Globus pallidus (tissue), 1 donor: ENCODE measurements at regions not wholly inside any gene's neighbourhood (a gene's known extent, or its start where the extent isn't known, plus 50 kb on each side); places are given as distances from the start of the nearest gene placed in this dataset.
A peak's percentile ranks its signal among the peaks of the same experiment; 100 is the strongest.
"Not testable (repeated sequence)": the region's sequence is repeated elsewhere in the genome, so short reads cannot be mapped to it uniquely, and the experiment has no call there.

Experiments
- DNase-seq: peaks from one replicate; pipeline ENCODE4 v3.0.0-alpha.2; 2015; ENCODE audit warnings: low spot score

DNA sequence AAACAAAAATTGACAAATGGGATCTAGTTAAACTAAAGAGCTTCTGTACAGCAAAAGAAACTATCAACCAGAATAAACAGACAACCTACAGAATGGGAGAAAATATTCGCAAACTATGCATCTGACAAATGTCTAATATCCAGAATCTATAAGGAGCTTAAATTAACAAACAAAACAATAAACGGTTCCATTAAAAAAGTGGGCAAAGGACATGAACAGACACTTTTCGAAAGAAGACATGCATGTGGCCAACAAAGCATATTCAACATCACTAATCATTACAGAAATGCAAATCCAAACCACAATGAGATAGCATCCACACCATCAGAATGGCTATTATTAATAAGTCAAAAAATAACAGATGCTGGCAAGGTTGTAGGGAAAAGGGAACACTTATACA, 50.5 kb upstream of the MED13L start:
- DNase-seq = not testable (repeated sequence)

DNA sequence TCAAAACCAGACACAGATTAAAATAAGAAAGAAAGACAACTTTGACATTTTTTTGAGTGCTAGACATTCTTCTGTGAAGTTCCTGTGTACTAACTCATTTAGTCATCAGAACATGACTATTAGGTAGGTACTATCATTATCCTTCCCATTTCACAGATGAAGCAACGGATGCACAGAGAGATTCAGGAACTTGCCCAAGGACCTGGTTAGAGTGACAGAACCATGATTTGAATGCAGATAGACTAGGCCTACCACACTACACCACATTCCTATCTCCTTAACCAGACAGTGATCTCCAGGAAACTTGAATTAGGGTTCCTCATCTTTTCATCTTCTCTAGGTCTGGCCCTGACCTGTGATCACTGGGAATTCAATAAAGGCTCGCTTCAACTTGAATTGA, 54.4 kb upstream of the MED13L start:
- no peak for DNase-seq

GRCh38 chr12:116332705-116333380, 55.4 kb upstream of the MED13L start:
- no peak for DNase-seq

DNA sequence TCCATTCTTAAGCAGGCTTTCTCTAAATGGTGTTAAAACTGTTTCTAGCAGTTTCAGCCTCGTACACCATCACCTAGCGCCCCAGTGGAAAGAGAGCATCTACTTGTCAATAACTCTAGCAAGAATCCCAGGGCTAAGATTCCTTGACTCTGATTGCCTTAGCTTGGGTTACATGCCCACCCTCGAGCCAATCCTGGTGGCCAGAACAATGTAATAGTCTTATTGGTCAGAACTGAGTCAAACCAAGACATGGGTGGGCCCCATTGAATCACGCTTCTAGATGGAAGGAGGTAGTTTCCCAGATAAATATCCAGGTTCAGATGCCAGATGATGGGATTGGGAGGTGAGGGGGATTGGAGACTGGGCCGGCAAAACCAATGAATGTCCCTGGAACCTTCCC, 55.9 kb upstream of the MED13L start:
- no peak for DNase-seq

GRCh38 chr12:116336542-116337065, 59.1 kb upstream of the MED13L start:
- no peak for DNase-seq

- DNase-seq = no peak
Measured at GRCh38 chr12:116337312-116337711, 59.8 kb upstream of the MED13L start.

DNA sequence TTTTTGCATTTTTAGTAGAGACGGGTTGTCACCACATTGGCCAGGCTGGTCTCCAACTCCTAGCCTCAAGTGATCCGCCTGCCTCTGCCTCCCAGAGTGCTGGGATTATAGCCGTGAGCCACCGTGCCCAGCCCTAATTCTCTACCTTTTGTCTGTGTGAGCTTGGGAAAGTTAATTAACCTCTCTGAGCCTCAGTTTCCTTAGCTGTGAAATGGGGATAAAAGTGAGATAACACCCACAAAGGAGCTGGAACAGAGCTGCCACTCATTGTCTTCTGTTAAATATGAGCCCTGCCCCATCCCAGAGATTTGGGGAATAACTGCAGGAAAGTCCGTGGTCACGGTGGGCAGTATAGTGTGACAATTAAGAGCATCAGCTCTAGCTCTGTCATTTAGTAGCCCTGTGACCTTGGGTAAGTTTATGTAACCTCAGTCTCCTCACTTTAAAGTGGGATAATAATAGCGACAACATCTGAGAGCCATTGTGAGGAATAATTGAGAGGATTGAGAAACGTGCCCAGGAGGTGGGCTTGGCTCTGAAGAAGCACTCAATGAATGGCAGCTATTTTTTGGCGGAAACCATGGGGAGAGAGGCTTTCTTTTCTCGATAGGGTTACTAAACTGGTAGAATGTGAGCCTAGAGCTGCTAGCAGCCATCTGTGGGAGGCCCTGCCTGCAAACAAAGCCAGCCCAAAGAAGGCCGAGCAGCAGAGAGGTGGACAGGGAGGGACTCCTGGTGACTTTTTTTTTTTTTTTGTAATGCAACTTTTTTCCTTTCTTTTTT, 60.8 kb upstream of the MED13L start:
- DNase-seq = no peak

GRCh38 chr12:116339062-116339461, 61.6 kb upstream of the MED13L start:
- DNase-seq = no peak

GRCh38 chr12:116339800-116340371, 62.4 kb upstream of the MED13L start:
- DNase-seq = no peak

GRCh38 chr12:116343331-116343884, 65.9 kb upstream of the MED13L start:
- DNase-seq = no peak

DNA sequence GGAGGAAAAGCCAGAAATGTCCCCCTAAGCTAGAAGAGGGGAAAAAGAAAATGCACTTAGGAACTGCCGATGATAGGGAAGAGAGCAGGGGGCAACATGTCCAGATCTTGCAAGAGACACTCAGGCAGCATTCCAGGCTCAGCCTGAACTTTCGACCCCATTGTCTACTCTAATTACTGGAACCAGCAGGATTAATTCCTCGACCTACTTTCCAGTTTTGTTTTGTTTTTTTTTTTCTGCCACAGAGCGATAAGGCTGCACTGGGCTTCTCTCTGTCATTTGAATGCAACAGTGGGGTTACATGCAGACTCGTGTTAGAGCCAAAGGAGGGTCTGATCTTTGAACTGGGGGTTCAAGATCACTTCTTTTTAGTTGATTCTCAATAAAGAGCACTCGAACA, 68.7 kb upstream of the MED13L start:
- DNase-seq = no peak

DNA sequence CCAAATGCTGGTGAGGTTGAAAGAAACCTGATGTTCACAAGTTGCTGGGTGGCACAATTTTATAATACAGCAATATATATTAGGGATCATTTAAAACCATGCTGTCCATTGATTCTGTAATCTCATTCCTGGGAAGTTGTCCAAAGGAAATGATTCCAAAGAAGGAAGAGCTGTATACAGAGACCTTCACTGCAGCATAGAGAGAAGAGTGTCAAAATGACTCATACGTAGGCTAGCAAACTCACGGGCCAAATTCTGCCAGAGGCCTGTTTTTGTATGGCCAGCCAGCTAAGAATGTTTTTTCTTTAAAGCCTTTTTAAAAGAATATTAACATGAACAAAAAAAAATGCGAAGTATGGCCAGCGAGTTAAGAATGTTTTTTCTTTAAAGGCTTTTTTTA, 69.2 kb upstream of the MED13L start:
- no peak for DNase-seq

DNA sequence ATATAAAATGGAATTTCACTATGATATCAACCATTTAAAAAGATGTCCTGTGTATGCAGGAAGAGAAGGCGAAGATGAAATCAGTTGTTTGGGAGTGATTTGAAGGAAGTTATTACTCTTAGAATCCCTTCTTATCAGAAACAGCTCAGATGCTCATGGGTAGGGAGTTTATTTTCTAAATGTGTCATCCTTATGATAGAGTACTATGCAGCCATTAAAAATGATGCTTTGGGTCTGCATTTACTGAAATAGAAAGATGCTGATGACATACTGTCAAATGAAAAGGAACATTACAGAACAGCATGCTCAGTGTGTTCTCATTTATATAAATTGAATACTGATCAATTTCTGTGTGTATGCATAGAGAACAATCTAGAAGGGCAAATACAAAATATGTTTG, 69.8 kb upstream of the MED13L start:
- DNase-seq = no peak

DNA sequence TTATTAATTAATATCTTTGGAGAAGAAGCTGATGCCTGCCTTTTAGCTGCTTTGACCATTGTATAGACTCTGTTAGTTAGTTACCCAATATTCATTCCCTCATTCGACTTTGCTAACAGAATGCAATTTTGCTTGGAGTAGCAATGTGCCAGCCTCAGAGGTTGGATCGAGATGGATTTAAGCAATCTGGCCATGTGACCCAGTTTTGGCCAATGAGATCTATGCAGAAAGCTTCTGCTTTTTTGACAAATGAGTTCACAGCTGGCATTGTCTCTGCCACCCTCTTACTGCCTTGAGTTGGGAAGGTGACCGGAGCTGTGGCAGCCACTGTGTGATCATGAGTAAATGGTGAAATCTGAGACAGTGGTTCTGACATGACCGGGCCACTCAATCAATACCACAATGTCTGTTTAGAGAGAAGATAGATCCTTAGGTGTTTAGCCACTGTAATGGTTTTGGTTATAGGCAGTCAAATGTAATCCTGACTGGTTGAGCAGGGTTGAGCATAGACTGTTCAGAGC, 74.9 kb upstream of the MED13L start:
- no peak for DNase-seq

DNA sequence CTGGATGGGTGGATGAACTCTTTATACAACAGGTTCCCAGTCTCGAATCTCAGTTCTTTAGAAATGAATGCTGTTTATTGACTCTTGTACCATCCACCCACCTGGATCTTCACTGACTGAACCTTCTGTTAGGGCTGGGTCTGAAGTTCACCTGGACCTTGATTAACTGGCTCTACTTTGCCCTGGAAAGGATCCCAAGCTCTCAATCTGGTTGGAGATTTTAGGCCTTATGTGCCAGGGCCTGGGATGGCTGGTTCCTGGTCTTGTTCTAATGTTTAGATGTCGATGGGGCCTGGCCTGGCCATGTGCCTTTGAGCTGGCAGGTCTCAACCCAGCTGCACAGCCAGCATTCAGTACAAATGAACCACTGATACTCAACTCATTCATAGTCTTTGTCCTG, 76.5 kb upstream of the MED13L start:
- no peak for DNase-seq

DNA sequence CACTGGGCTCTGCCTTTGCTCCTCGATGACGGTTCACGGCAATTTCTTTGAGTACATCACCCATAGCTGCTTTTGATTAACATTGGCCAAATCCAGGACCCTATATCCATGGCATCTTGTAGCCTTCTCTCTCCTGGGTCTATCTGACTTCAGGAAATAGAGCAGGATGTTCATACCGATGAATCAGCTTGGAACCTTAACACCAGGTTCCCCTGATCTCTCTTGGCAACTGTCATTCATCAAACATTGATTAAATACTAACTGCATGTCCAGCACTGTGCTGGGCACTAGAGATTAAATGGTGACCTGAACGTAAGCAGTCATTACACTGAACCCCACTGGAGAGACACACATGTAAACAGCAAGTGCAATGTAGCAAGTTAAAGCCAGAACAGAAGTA, 77.0 kb upstream of the MED13L start:
- no peak for DNase-seq

- DNase-seq = no peak
Measured at GRCh38 chr12:116354950-116355783, 77.7 kb upstream of the MED13L start.

DNA sequence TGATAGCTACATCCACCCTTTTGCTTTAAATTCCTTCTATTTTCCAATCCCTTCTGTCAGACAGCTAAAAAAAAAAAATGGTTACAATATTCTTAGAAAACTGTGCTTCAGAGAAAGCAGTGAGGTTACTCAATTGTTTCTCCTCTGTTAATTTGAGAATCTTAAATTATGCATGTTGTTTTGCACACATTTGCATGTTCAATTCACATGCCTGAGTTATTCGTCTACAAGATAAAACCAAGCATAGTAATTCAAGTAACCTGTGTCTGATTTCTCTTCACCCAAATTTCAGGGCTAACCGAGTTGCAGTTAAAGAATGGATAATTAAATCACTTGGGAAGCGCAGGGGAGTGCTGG, 81.0 kb upstream of the MED13L start:
- DNase-seq = no peak

DNA sequence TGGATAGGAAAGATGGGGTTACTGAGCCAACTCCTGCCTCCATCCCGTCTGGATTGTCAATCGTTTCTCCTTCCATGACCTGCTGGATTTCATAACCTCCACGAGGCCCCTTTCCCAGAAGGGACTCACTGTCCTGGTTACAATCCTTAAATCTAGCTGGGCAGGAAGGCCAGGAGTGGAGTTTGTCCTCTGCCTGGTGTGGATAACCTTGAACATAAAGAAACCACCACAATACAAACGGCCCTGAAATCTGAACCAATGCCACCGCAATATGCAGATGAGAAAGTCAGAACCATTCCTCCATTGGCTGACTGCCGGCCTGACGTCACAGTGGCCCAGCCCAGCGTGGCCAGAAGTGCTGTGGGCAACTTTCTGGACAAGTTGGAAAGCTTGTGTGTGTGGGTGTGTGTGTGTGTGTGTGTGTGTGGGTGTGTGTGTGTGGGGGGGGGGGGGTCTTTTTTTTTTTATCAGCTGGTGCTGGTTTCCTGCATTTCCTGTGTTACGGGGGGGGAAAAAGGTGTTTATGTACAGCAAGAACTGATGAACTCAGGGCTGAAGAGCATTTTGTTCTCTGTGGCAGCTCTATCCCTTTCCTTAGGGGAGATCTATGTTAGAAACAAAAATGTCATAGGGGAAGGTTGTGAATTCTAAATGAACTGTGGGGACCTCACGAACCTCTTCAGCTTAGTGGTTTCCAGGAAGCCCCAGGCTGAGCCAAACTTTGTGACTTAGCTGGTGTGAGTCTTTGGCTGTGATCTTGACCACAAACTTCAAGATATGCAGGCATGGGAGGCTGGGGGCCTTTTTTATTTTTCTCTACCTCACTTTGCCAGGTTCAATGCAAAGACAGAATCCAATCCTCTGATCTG, 81.6 kb upstream of the MED13L start:
- peak; percentile 74 for DNase-seq

DNA sequence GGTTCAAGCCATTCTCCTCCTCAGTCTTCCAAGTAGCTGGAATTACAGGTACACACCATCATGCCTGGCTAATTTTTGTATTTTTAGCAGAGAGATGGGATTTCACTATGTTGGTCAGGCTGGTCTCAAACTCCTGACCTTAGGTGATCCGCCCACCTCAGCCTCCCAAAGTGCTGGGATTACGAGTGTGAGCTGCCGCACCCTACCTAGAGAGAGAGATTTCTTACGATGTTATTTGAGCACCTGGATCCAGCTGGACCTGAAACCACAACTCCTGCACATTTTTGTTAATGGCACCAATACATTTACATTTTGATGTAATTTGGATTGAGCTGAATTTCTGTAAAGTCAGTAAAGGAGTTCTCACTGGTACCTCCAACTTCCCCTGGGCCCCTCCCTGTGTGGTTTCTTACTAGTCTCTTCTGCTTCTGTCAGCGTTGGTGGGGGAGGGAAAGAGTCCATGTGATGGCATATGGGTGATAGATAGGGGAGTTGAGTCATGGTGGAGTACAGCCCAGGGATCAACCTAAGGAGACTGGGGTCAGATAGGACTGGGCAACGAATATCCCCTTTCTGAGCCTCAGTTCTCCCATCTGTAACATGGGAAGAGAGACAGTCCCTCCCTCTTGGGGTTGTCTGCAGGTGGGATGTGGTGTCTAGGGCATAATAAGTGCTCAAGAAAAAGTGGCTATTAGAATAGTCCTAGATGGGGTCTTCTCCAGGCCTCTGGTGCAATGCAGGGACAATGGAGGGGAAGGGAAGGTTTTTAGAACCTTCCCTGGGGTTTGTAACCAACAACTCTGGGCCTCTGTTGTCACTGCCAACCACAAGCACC, 83.3 kb upstream of the MED13L start:
- no peak for DNase-seq
